Uterus (tissue), 3 donors: ENCODE measurements at regions not wholly inside any gene's neighbourhood (a gene's known extent, or its start where the extent isn't known, plus 50 kb on each side); places are given as distances from the start of the nearest gene placed in this dataset.

Source experiments
- DNase-seq, 2 donors: peaks; one replicate each; pipeline ENCODE4 v3.0.0-alpha.2; 2019 to 2020
- H3K27ac ChIP-seq, 2 donors: fragments of 200-600 bp; sonication (generic); 1 replicate in 1 of 2; 2 replicates in 1 of 2; pipeline ENCODE4 v1.5.1; 2016 to 2018
- H3K27me3 ChIP-seq, 2 donors: fragments of 200-600 bp; sonication (generic); one replicate each; pipeline ENCODE4 v1.5.1; 2018 to 2019; ENCODE audit warnings: control low read depth in 1 of 2
- H3K36me3 ChIP-seq, 2 donors: fragments of 200-600 bp; sonication (generic); one replicate each; pipeline ENCODE4 v1.5.1; 2019; ENCODE audit warnings: control low read depth in 1 of 2
- H3K4me1 ChIP-seq, 2 donors: fragments of 200-600 bp; sonication (generic); one replicate each; pipeline ENCODE4 v1.5.1; 2018 to 2019; ENCODE audit warnings: control low read depth in 1 of 2
- H3K4me3 ChIP-seq, 2 donors: fragments of 200-600 bp; sonication (generic); 1 replicate in 1 of 2; 2 replicates in 1 of 2; pipeline ENCODE4 v1.5.1; 2018 to 2019; ENCODE audit warnings: mild to moderate bottlenecking in 1 of 2
- H3K9me3 ChIP-seq, 2 donors: fragments of 200-600 bp; sonication (generic); one replicate each; pipeline ENCODE4 v1.5.1; 2019; ENCODE audit warnings: control low read depth in 1 of 2
- POLR2A ChIP-seq, 2 donors: fragments of 450-650 bp; IDR thresholded peaks; one replicate each; pipeline ENCODE4 v1.6.1; 2016; ENCODE audit warnings: antibody characterized with exemption in 2 of 2, mild to moderate bottlenecking in 1 of 2, moderate library complexity in 1 of 2
- intact Hi-C: fragments of 100-400 bp; cut with DNase I; formaldehyde crosslinking; loops from one replicate; pipeline ENCODE4 v1.15.1; 2023; ENCODE audit warnings: low total_unique reads
- TF ChIP-seq, protein P1 (sequence below), 4 experiments: fragments of 200-600 bp in 2 of 4; fragments of 450-650 bp in 2 of 4; sonication (generic) in 2 of 4; IDR thresholded peaks; one replicate each; pipeline ENCODE4 v1.5.1; 2016 to 2019; ENCODE audit warnings: antibody characterized with exemption in 4 of 4, mild to moderate bottlenecking in 2 of 4, moderate library complexity in 1 of 4
- donor health status: DM: yes; HTN: yes; CAD: no.

DNA sequence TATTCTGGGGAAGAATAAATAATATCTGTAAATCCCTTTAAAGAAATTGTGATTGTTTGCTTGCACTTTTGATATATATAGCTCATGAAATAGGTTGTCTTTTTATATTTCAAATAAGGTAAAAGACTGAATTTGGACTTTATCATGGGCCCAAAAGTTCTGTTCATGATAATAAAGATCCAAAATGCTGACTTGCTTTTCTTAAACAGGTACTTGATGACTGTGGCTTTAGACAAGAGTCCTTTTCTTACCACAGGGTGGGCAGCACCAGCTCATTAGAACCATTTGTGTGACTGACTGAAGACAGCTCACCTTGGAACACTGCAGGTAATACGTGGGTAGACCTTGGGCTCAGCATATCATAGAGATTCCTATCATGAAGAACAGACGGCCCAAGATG, 432.6 kb downstream of the ETNK1 start:
- H3K9me3 ChIP-seq, result no peaks in the 10 kb centered on the region

DNA sequence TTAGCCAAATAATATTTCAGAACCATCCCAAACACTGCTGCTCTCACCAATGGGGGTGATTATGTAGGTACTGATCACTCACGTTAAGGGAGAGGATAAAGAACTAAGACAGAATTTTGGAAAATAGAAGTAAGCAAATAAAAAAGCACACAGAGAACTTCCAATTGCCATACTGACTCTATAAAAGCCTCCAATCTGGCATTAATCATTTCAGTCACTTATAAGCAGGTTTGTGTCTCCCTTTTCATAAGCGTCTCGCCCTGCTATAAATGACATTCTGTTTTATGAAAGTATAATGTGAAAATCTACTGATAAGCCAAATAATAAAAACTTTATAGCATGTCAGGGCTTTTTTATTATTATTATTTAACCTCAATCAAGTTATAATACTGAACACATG, 435.2 kb downstream of the ETNK1 start:
- TF ChIP-seq, protein P1, sequence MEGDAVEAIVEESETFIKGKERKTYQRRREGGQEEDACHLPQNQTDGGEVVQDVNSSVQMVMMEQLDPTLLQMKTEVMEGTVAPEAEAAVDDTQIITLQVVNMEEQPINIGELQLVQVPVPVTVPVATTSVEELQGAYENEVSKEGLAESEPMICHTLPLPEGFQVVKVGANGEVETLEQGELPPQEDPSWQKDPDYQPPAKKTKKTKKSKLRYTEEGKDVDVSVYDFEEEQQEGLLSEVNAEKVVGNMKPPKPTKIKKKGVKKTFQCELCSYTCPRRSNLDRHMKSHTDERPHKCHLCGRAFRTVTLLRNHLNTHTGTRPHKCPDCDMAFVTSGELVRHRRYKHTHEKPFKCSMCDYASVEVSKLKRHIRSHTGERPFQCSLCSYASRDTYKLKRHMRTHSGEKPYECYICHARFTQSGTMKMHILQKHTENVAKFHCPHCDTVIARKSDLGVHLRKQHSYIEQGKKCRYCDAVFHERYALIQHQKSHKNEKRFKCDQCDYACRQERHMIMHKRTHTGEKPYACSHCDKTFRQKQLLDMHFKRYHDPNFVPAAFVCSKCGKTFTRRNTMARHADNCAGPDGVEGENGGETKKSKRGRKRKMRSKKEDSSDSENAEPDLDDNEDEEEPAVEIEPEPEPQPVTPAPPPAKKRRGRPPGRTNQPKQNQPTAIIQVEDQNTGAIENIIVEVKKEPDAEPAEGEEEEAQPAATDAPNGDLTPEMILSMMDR (IDR thresholded peaks at IDR 0.05), result no peak
- TF ChIP-seq POLR2A (IDR thresholded peaks at IDR 0.05), result no peak
- Histone ChIP-seq H3K4me3 (no peak overlapping the region), H3K27me3 (no peaks in the 10 kb centered on the region), H3K36me3 (no peaks in the 10 kb centered on the region), H3K4me1 (no peaks in the 10 kb centered on the region), H3K9me3 (no peaks in the 10 kb centered on the region), H3K27ac (no peak overlapping the region)
- no peak for DNase-seq
- intact Hi-C loops, result loop anchor here (10.0 kb wide), 1 partner anchor 355 kb away; no protein-coding TSS in a partner anchor

More for the DNA sequence above, 432.6 kb downstream of the ETNK1 start:
- H3K4me1 ChIP-seq, result no peaks in the 10 kb centered on the region
- no peak overlapping the region for H3K4me3 ChIP-seq
- TF ChIP-seq, protein P1 (IDR thresholded peaks at IDR 0.05), result no peak
- TF ChIP-seq POLR2A (IDR thresholded peaks at IDR 0.05), result no peak
- H3K27me3 ChIP-seq, result no peaks in the 10 kb centered on the region
- H3K27ac ChIP-seq, result no peak overlapping the region
- no peaks in the 10 kb centered on the region for H3K36me3 ChIP-seq
- intact Hi-C loops, result no loop called here
- DNase-seq, result no peak

DNA sequence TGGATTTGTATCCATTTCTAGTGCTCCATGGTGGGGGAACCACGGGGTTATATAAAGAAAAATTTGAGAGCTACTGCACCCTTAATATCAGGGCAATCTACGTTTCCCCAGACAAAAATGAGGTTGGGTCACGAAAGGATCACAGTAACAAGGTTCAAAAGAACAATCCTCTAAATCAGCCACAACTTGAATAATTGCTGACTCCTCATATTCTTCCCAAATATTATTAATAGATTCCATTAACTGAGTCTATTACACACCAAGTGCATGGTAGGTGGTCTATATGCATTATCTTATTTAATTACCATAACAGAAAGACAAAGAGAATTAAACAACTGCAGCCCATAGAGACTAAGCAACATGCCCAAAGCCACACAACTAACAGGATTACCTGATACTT, 438.2 kb downstream of the ETNK1 start:
- H3K4me1 ChIP-seq, result no peaks in the 10 kb centered on the region
- no peaks in the 10 kb centered on the region for H3K27me3 ChIP-seq
- no peak for DNase-seq
- no peaks in the 10 kb centered on the region for H3K9me3 ChIP-seq
- H3K36me3 ChIP-seq, result no peaks in the 10 kb centered on the region
- intact Hi-C loops, result loop anchor here (10.0 kb wide), 1 partner anchor 358 kb away; no protein-coding TSS in a partner anchor
- no peak for TF ChIP-seq POLR2A (IDR thresholded peaks at IDR 0.05)
- TF ChIP-seq, protein P1 (IDR thresholded peaks at IDR 0.05), result no peak
- H3K4me3 ChIP-seq, result no peak overlapping the region
- H3K27ac ChIP-seq, result no peak overlapping the region

DNA sequence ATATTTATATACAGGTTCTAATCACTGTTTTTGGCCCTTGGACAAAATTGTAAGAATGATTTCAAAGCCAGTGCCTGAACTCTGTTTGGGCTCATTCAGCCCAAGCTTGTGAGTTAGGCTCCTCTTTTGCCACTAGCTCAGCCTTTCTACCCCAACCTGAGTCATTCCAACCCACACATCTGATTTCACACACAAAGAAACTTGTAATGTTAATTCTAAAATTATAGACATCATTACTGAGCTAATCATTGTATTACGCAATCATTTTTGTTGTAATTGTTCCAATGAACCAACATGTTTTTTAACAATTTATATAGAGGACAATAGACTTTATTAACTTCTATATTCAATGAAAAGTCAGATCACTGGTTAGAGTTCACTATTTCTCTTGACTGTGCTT, 441.1 kb downstream of the ETNK1 start:
- H3K36me3 ChIP-seq, result no peaks in the 10 kb centered on the region

DNA sequence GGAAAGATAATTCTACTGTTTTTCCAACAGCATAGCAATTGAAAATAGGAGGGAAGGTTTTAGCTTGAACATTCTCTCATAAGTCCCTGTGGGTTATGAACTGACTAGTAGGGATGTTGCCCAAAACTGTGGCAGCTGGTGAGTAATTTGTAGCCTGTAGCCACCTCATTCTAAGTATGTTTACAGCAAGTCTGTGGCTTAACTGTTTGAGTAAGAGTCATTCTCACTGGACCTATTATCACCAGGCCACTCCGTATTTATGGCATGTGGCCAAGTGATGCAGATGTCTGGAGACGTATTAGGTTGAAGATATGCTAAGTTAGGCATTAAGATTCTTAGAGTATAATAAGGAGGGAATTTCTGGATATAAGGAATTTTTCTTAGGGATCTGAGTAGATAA, 458.3 kb downstream of the ETNK1 start:
- no peak overlapping the region for H3K4me3 ChIP-seq
- H3K36me3 ChIP-seq, result no peaks in the 10 kb centered on the region
- no peaks in the 10 kb centered on the region for H3K9me3 ChIP-seq
- intact Hi-C loops, result no loop called here
- no peak overlapping the region for H3K27ac ChIP-seq
- H3K27me3 ChIP-seq, result no peaks in the 10 kb centered on the region
- DNase-seq, result no peak
- H3K4me1 ChIP-seq, result no peaks in the 10 kb centered on the region
- no peak for TF ChIP-seq POLR2A (IDR thresholded peaks at IDR 0.05)
- TF ChIP-seq, protein P1 (IDR thresholded peaks at IDR 0.05), result no peak

More for the DNA sequence above, 441.1 kb downstream of the ETNK1 start:
- Histone ChIP-seq H3K4me1 (no peaks in the 10 kb centered on the region), H3K4me3 (no peak overlapping the region), H3K9me3 (no peaks in the 10 kb centered on the region), H3K27me3 (no peaks in the 10 kb centered on the region), H3K27ac (no peak overlapping the region)
- no peak for TF ChIP-seq POLR2A (IDR thresholded peaks at IDR 0.05)
- TF ChIP-seq, protein P1 (IDR thresholded peaks at IDR 0.05), result no peak
- DNase-seq, result no peak
- intact Hi-C loops, result loop anchor here (10.0 kb wide), 1 partner anchor 361 kb away; no protein-coding TSS in a partner anchor
